Non-pigmented ciliary epithelial cell (primary cell): ENCODE measurements at regions not wholly inside any gene's neighbourhood (a gene's known extent, or its start where the extent isn't known, plus 50 kb on each side); places are given as distances from the start of the nearest gene placed in this dataset.
"Not testable (repeated sequence)": the region's sequence is repeated elsewhere in the genome, so short reads cannot be mapped to it uniquely, and the experiment has no call there.

Experiments used
- DNase-seq: peaks from one replicate; pipeline ENCODE4 v3.0.0-alpha.2; 2010; ENCODE audit warnings: low read depth

DNA sequence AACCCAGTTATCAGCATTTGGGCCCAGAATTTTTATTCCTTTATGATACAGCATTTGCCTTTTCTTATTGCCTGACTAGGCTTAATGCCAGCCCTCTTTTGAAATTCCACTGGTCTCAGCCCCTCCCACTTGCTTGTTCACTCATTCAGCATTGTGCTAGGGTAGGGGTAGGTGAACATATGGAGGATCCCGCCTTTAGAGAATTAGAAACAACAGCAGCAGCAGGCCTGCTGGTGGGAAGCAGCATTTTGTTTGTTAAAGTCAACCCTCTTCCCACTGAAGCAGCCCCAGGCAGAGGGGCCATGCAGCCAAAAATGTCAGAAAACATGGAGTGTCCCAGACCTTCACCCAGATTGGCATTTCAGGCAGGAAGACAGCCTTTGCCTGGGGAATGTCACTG is 1355.2 kb downstream of the CDH8 start:
- DNase-seq = no peak

DNA sequence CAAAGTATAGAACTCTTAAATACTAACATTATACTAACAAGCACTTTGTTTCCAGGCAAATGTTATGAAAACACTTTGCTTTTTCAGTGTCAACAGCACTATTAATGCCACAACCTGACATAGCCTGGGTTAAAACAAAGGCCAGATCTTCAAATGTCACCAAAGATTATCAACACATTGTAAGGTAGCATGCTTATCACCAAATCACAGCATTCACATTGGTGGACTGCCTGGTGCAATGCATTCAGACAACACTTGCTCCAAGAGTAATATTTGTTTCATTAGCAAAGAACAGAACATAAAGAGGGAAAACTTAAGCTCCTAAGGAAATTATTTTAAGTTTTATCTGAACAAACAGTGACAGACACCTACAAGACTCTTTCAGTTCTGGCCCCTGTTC is 1361.2 kb downstream of the CDH8 start:
- no peak for DNase-seq

DNA sequence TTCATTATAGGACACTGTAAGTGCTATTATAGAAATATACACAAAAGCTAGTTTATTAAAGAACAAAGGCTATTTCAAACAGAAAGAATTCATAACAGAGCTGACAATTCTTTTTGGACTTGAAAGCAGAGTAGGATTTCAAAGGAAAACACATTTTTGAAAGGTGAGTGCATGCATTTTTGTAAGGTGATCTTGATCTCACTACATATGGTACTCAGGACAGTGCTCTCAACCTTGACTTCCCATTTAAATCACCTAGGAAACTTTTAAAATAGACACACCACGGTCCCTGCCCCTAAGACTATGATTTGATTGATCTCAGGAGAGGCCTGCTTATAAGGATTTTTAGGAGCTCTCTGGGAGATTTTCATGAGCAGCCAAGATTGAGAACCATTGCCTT is 1362.0 kb downstream of the CDH8 start:
- no peak for DNase-seq

DNA sequence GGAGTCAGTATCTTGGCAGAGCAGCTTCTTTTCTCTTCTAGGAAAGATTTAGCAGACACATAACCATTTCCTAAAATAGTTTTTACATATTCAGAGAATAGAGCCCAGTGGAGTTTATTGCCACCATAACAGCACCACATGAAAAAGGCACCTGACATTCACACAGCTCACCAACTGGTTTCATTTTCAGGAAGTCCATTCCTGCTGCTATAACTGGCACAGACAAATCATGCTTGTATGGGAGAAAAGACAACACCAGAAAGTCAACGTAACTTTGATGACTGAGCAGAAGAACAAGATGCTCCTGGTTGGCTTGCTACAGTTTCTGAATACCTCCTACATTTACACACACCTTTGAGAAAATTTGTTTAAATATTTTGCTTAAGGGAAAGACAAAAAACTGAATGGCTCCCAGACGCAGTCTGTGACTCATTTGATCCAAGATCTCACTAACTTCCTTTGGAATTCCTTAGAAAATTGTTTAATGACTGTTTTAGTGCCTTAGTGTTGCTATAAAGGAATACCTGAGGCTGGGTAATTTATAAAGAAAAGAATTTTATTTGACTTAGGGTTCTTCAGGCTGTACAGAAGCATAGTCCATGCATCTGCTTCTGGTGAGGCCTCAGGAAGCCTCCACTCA is 1380.6 kb downstream of the CDH8 start:
- DNase-seq = no peak

DNA sequence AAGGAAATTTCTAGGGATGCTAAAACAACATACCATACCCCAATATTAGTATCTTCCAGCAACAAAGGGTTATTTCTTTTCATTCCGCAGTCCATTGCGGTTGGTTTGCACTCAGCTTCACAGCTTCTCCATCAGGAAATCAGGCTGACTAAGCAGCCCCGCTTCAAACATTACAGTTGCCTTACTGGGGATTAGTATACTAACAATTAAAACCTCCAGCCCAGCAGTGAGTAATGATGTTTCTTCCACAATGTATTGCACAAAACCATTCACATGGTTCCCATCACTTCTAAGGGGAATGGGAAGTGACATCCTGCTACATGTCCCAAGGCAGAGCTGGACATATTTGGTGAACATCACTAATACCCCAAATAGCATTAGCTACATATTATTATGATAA is 1384.9 kb downstream of the CDH8 start:
- DNase-seq = no peak

DNA sequence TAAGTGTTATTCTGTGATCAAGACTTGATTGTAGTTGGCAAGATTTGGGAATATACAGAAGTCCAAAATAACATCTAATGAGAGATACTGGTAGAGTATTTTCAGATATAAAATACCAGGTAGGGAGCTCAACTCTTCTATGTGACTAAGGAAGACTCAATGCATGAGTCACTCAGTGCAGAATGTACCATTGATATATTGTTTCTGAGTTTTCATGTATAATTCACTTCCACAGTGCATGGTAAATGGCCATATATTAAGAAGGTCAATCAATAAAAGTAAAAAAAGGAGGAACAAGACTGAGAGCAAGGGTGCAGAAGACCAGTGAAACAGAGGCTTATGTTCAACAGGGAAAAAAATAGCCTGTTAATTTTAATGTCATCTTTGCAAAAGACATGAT is 1387.9 kb downstream of the CDH8 start:
- no peak for DNase-seq

DNA sequence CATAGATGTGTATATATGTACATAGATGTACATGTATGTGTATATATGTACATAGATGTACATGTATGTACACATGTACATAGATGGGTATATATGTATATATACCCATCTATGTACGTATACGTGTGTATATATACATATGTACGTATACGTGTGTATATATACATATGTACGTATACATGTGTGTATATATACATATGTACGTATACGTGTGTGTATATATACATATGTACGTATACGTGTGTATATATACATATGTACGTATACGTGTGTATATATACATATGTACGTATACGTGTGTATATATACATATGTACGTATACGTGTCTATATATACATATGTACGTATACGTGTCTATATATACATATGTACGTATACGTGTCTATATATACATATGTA is 1388.8 kb downstream of the CDH8 start:
- not testable (repeated sequence) for DNase-seq

DNA sequence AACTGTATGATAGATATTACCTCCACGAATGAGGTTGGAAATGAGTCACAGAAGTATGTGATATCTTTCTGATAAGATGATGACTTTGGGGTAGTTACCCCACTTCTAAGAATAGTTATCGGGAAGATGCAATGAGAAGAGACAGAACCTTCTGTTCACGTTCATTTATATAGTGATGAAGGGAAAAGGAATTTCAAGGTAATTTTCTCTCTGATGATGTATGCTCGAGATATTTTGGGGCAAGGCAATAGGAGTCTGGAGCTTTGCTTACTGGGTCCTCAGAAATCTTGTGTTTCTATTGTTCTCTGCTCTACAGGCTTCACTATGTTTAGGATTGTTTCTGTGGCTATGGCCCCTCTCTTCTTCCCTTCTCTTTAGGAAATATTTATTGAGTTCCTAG is 1389.6 kb downstream of the CDH8 start:
- DNase-seq = no peak

DNA sequence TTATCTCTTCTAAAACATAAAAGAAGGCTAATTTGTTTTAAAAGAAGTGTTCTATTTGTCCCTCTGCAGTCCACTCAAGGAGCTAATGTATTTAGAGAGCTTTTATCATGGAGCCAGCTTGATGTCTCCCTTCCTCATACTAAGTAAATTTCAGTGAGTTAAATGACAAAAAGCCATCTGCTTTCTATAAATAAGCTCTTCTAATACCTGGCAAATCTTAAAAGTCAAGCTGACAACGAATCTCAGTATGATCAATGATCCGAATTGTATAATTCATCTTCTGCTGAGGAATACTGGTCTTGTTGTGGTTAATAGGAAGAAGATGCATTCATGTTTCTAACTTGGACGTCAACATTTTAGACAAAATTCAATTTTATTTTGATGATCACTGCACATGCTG is 1390.7 kb downstream of the CDH8 start:
- DNase-seq = no peak

DNA sequence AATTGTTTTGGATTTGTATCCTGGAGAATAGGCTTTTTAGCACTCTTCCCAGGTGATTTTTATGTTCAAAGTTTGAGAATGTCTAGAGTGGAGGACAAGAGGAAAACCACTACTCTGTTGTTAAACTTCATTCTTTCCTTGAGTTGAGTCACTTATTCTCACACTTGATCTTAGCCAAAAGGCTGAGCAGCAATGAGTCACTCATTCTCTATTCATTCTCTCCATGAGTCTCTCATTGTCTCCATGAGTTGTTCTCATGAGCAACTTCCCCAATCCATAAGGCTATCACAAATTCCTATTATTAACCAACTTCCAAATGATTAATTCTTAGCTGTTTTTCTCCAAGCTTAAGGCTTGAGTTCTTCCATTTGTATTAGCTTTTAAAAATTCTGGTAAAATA is 1393.3 kb downstream of the CDH8 start:
- DNase-seq = peak; percentile 20

DNA sequence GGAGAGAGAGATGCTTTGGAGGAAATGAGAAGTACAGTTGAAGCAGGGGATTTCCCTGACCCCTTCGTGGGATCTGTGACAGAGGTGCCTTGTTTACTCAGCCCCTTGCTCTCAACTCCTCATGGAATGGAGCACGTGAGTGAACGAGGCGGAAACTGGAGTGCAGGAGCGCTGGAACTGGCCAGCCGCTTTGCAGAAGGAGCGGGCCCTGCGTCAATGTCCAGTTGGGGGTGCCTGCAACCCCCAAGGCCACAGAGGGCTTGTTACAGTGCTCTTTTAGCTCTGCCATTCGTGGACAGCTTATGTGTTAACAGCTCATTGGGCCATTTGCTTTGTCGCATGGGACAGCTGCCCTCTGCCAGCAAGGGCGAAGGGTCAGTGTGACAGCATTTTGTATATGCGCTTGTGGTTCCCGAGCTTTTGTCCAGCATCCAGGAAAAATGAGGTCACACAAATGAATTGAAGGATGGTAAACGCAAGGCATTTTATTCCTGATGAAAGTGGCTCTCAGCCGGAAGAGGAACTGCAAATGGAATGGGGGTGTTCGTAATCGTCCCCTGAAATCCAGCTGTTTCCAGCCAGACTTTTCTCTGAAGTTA is 1395.1 kb downstream of the CDH8 start:
- no peak for DNase-seq

DNA sequence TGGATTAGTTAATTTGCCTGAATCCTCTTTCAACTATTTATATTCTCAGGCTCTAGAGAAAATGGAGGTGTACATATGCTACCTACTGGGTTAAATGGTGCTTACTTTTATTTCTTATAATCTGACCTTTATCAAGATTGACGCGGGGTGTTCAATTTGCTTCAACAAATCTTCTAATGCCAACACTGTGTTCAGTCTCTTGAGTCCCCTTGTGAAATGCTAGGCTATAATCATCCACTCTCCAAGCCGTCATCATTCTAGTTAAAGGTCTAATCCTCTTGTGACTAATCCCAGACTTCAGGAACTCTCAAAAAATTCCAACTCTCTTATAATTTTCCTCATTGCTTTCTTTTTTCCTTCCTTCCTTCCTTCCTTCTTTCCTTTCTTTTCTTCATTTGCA is 1396.2 kb downstream of the CDH8 start:
- DNase-seq = no peak

DNA sequence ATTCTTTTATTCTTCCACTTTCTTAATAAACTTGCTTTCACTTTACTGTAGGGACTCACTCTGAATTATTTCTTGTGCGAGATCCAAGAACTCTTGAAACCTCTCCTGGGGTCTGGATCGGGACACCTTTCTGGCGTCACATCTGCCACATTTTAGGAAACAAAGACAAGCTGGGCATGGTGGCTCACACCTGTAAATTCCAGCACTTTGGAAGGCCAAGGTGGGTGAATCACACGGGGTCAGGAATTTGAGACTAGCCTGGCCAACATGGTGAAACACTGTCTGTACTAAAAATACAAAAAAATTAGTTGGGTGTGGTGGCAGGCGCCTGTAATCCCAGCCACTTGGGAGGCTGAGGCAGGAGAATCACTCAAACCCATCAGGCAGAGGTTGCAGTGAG is 1399.6 kb downstream of the CDH8 start:
- DNase-seq = not testable (repeated sequence)

DNA sequence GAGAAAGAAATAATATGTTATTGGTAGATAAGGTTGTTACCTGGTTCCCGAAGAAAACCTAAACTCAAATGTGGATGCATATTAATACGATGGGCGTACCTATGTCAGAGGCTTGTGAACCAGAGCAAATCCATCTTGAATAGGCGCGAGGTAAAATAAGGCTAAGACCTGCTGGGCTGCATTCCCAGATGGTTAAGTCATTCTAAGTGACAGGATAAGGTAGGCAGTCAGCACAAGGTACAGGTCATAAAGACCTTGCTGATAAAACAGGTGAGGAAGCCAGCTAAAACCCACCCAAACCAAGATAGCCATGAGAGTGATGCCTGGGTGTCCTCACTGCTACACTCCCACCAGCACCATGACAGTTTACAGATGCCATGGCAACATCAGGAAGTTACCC is 1400.1 kb downstream of the CDH8 start:
- no peak for DNase-seq

DNA sequence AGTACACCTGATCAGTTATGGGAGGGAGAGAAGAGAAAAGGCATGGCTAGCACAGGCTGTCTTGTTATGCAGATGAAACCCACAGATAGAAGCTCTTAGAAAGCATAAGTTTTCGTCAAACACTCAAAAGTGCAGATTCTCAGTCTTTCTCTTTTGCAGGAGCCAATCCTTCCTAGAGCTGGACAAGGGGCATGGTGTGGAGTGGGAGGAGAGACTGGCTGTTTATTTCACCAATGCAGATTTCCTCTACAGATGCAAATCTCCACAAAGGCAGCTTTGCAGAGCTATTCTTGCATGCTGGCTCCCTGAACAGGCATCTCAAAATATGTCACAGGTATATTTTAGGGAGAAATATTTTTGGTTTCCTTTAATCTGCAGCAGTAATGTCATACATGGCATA is 1400.7 kb downstream of the CDH8 start:
- DNase-seq = no peak

DNA sequence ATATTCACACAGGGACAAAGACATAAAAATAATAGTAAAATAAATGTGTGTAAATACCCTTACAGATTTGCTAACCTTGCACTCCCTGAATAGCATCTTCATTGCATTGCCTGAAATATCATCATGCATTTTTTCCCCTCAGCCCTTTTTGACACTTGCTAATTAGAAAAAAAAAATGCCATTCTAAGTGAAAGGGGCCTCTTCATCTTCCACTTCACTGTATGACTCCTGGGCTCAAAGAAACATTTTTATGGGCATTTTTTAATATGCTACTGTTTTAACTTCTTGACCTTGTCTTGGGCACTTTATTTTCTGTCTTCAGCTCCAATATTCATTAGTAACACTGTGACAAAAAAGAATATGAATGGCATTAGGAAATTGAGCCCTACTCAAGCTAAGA is 1424.4 kb downstream of the CDH8 start:
- no peak for DNase-seq

DNA sequence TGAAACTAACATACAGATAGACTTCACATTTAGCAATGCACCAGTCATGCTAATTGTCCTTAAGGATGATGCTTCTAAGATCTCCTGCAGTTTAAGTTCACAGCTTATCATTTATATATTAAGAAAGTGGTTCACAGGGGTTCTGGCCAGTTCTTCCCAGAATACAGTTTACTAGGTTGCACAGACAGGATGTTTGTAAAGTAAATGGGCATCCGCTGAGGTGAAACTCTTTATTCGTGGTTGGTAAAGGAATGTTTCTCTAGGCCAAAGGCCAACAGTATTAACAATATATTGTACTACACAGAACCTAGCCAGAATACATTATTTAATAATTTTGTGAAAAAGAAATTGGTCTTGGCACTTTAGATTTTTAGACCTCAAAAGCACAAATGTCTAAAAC is 1427.3 kb downstream of the CDH8 start:
- DNase-seq = no peak

DNA sequence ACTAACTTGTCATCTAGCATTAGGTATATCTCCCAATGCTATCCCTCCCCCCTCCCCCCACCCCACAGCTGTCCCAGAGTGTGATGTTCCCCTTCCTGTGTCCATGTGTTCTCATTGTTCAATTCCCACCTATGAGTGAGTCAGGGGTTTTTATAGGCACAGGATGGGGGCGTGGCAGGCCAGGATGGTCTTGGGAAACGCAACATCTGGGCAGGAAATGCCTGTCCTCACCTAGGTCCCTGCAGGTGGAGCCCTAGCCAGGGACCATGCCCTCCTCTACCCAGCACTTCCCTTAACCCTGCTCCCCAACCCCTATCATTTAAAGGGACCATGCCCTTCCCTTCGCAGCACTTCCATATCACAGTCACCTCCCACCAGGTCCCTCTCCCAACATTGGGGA is 1430.6 kb downstream of the CDH8 start:
- not testable (repeated sequence) for DNase-seq

DNA sequence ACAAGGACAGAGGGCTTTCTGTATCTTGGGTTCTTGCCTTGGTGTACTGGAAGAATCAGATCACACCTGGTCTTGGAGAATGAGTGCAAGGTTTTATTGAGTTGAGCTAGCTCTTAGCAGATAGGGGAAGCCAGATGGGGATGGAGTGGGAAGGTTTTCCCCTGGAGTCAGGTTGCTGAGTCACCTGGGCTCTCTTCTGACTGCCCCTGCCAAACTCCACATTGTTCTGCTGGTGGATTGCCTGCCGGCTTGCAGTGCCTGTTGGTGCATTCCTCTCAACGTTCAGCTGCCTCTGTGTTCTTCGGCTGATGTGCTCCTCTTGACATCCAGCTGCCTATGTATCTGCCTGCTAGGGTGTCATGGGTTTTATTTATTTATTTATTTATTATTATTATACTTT is 1431.1 kb downstream of the CDH8 start:
- DNase-seq = no peak

DNA sequence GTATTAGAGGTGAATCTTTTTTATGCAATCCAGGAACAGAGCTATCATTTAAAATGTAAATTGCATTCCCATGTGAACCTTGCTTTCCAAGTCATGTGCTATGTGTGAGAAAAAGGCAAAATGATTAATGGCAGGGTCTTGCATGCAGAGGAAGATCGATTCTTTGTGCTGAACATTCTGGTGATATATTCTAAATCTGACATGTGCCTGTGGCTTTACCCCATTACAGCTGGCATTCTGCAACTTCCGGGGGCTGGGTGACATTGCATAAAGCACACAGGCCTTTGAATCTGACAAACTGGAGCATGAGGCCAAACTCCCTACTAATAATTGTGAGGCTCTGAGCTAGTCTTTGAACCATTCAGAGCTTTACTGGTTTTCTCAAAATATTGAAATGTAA is 1449.7 kb downstream of the CDH8 start:
- DNase-seq = no peak

DNA sequence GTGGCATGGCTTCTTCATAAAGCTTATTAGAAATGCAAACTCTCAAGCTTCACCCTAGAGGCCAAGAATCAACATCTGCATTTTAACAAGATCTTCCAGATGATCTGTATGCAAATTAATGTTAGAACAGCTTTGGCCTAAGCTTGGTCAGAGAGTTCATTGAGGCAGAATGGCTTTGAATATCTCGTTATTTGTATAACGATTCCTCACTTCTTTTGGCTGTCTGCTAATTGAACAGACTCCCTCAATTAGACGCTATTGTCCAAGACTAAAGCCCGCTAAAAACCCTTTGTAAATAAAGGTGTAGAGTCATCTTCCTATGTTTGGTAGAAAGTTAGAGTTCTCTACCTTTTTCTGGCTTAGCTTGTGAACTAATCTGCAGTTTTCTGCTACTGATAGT is 1453.7 kb downstream of the CDH8 start:
- DNase-seq = no peak

DNA sequence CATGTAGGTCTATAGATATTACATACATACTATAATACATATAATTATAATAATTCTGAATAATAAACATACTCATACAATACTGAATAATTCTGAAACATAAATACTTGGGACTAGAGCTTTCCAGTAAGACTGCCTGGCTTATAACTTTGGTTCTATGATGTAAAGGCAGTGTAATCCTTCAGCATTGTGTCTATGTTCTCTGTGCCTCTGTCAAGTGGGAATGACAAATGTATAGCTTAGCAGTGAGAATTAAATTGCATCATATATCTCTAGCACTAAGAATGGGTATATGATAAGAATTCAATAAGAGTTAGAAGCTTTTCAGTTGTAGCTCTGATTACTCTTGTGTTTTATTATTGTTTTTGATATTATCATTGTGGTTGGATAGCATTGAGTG is 1469.3 kb downstream of the CDH8 start:
- no peak for DNase-seq

DNA sequence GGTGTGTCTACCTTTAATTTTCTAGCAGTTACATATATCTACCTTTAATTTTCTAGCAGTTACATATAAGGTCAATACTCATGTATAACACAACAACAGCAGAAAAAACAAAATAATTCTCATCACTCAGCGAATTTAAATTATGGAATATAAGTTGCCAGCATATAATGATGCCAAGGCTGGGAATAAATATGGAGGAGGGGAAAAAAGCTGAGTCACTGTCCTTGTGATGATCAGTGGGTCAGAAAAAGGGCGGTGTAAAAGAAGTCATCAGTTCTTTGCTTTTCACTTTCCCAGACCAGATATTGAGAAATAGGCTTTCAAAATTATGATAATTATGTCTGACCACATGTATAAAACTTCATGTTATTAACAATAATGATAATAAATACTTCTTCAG is 1471.7 kb downstream of the CDH8 start:
- no peak for DNase-seq

DNA sequence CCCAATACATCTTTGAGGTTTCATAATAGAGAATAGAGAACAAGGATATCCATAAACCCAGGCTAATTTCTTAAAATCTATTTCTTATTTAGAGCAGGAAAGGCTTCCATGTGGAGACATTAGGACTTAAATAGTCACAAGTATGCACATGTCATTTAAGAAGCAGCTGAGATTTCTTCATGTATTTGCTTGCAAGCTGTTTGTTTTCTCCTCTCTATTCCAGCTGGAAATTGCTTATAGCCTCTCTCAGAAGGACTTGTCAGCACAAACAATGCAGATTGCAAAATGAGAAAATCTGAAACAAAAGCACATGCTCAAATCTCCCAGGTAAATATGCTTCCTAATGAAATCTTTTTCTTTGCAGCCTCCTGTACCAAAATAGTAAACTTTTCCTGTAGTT is 1473.1 kb downstream of the CDH8 start:
- no peak for DNase-seq

DNA sequence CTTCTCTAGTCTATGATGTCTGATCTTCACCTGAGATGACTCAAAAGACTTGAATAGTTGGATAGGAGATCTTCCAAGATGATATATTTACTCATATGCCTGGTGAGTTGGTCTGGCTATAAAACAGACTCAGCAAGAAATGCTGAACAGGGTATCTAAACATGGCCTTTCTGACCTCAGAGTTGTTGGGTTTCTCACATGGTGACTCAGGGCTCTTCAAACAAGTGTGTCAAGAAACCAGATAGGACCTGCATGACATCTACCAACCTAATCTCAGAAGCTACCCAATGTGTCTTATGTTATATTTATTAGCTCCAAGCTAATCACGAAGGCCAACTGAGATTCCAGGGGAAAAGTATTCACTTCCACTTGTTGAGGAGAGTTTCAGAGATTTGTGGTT is 1477.3 kb downstream of the CDH8 start:
- no peak for DNase-seq
